Islet precursor cell (in vitro differentiated cells): ENCODE measurements at regions not wholly inside any gene's neighbourhood (a gene's known extent, or its start where the extent isn't known, plus 50 kb on each side); places are given as distances from the start of the nearest gene placed in this dataset.
A peak's percentile ranks its signal among the peaks of the same experiment; 100 is the strongest.
"Not testable (repeated sequence)": the region's sequence is repeated elsewhere in the genome, so short reads cannot be mapped to it uniquely, and the experiment has no call there.

Experiments
- DNase-seq: peaks from one replicate; pipeline ENCODE4 v3.0.0-alpha.2; 2018

DNA sequence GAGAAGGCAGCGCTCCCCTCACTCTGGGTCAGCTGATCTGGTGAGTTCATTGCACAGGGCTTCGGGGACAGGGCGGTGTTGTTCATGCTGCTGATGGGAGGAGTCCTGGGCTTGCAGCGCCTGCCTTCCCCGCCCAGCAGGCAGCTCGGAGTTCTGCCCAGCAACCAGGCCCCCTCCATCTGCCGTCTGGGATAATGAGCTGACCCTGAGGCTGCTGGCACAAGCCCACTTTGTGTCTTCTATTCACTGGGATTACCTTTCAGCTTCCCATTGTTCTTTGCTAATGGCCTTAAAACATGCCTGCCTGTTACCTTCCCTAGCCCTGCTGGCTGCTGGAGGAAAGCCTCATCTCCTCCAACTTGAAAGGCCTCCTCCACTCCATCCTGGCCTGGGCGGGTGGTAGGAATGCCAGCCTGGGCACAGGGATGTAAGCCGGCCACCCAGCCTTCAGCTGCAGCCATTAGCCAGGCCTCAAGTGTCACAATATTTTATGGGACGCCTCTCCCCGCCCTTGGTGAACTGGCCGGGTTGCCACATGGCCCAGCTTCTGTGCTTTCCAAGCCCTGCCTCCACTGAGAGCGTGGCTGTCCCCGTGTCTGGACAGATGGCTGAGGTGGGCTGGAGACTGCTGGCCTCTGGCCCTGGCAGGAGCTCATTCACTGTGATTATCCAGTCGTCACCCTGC, 70.4 kb downstream of the GADD45G start:
- DNase-seq: peak; percentile 92

GRCh38 chr9:89676281-89676680, 71.5 kb downstream of the GADD45G start:
- no peak for DNase-seq

GRCh38 chr9:89677702-89678395, 73.0 kb downstream of the GADD45G start:
- DNase-seq: no peak

- no peak for DNase-seq
Observed at GRCh38 chr9:89678396-89679015, 73.7 kb downstream of the GADD45G start.

DNA sequence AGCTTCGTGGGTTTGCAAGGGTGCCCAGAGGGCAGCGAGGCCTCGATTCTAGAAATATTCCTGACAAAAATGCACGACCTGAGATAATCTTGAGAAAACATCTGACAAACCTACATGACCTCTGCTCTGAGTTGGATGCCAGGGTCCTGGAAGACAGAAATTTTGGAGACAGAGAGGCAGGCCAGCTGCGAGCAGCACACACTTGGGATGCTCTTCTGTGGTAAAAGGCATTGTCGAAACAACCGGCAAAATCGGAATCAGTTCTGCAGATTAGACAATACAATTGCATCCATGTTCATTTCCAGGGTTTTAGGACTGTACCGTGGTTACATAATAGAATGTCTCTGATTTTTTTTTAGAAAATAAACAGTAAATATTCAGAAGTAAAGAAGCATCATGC, 74.2 kb downstream of the GADD45G start:
- no peak for DNase-seq

GRCh38 chr9:89679581-89679980, 74.8 kb downstream of the GADD45G start:
- DNase-seq: no peak

DNA sequence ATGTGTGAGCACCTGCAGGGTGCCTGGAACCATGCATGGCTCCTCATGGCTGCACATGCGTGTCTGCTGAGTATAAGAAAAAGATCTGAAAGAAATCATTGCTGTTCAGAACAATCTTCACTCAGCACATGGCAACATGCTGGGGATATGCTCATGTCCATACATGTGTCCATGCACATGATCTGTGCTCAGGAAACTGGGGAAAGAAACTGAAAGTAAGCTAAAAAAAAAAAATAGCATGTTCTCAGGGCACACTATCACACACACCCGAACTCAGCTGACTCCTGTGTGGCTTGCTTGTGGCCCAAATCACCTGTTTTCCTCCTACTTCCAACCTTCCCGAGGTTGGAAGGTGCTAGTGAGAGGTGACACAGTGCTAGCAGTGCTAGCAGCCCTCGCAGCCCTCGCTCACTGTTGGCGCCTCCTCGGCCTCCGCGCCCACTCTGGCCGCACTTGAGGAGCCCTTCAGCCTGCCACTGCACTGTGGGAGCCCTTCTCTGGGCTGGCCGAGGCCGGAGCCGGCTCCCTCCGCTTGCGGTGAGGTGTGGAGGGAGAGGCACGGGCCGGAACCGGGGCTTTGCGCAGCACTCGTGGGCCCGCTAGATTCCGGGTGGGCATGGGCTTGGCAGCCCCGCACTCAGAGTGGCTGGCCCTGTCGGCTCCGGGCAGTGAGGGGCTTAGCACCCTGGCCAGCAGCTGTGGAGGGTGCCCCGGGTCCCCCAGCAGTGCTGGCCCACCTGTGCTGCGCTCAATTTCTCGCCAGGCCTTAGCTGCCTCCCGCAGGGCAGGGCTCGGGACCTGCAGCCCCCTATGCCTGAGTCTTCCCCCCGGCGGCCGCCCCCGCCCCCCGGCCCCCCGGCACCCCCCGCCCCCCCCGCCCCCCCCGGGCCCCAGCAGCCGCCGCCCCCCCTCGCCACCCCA, 76.0 kb downstream of the GADD45G start:
- DNase-seq: no peak

- not testable (repeated sequence) for DNase-seq
Observed at GRCh38 chr9:89681468-89681859, 76.7 kb downstream of the GADD45G start.

DNA sequence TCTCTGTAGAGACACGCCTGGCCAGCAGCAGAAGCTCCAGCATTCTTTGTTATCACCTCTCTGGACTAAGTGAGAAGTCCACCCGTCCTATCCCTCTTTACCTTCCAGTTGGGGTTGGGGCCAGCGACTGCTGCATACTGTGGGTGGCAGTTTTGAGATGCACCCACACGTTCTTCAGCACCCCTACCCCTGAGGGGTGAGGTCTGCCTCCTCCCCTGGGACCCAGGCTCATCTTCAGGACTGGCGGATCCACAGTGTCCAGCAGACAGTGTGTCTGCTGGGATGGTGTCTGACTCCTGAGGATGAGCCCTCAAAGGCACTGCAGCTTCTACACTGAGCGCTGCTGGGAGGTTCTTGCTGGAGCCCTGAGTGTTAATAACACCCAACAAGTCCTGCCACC, 78.8 kb downstream of the GADD45G start:
- no peak for DNase-seq

DNA sequence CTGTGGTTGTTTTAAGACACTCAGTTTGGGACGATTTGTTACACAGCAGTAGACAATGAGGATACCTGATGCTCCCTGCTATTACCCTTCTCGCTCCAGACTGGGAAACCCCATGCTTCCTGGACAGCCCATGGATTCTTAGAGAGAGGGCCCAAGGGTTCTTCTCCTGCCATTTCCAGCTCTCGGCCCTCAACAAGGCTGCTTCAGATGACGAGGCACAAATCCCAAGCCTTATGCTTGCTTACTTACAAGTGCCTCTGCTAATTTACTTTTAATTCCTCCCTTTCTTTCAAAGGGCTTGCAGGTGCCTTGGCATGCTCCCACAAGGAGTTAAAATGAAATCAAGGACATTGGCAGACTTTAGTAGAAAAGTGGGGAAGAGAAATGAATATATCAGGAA, 79.4 kb downstream of the GADD45G start:
- no peak for DNase-seq

DNA sequence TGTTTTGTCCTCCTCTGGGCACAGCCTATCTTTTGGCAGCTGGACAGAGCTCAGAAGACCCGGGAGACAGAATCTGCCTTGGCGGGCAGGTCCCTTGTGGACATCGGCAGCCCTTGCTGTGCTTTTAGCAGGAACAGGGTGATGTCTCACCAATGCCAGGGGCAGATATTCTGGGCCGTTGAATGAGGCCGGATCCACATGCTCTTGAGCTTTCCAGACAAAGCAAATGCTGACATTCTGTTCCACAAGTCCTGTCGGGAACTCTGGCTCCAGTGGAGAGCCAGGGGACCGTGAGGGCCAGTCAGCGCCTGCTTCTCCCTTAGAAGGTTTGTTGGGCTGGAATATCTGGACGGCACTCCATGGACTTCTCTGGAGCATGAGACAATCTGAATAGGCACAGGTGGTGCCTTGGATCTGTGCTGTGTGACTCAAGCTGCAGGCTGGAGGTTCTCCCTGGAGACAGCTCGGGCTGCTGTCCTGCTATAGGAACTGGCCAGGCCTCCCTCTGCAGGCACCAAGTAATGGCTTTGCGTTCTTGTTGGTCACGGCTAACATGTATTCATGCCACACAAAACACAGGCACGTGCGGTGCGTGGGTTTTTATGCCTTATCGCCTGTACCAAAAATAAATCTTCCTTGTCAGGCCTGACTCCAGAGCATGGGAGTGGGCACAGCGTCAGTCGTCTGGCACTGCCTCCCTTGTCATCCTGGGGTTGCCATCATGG, 80.3 kb downstream of the GADD45G start:
- DNase-seq: no peak

DNA sequence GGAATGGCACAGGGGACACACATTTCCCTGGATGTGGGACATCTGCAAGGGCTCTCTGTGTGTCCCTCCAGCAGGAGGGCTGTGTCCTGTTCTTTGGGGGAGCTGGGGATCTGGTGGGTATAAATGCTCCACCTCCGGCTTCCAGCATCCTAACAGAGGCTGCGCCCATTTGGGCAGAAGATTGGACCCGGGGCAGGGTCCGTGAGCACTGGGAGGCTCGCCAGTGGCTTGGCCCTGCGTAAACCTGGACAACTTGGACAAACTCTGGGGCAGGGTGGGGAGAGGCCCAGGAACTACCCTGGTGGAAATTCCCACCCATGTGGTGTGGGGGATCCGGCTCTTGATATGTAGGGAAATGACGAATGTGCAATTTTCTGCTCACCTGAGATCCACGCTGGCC, 80.9 kb downstream of the GADD45G start:
- DNase-seq: no peak

DNA sequence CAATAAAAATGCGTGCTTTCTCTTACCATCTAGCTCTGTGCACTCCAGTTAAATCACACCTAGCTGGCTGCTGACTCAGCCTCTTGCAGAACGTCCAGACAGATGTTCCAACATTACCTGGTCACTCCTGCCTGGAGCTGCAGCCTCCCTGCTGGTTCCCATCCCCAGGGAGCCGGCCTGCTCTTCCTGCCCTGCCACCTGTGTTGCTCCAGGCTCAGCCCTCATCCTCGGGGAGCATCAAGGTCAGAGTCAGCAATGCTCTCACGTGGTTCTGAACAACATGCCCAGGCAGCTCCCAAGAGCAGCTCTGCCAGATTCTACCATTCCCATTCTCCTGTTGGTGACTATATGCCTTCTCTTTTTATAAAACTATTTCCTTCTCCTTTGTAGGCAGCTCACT, 81.3 kb downstream of the GADD45G start:
- peak; percentile 81 for DNase-seq

DNA sequence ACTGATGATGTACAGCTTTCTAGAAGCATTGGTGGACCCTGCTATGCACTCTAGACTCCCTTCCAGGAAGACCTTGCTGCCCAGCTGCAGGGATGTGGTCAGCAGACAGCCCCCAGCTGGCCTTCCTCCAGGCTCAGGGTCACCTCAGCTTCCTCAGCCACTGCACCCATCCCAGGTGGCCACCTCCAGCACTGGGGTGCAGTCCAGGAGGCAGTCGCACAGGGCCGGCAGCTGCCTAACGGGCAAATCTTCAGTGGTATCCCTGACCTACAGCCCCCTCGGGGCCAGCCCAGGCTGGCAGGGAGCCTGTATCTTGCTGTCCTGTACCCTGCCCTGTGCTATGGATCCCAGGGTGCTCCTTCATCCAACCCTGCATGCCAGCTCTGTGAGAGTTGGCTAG, 81.8 kb downstream of the GADD45G start:
- DNase-seq: no peak

- DNase-seq: no peak
Observed at GRCh38 chr9:89687188-89687587, 82.4 kb downstream of the GADD45G start.

- DNase-seq: no peak
Observed at GRCh38 chr9:89687848-89688247, 83.0 kb downstream of the GADD45G start.

GRCh38 chr9:89689321-89689720, 84.5 kb downstream of the GADD45G start:
- DNase-seq: not testable (repeated sequence)

- DNase-seq: no peak
Observed at GRCh38 chr9:89690334-89690912, 85.6 kb downstream of the GADD45G start.

DNA sequence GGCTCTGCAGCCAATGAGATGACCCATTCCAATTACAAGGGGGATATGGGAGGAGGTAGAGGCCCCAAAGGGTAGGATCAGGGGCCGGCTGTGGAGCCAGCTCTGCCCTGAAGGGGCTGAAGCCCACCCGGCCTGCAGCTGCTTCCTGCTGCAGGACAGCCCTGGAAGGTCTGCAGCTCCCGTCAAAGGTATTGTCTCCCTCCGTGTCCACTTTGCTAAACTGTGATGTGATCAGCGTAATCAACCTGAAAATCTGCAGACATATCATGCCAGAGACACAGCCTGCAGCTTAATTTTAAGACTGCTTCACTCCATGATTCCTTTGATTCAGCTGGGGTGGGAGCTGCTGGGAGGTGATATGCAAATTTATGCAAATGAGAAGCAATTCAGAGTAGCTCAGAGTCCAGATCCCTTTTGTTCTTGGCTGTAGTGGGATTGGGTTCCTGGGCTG, 90.7 kb downstream of the GADD45G start:
- no peak for DNase-seq

DNA sequence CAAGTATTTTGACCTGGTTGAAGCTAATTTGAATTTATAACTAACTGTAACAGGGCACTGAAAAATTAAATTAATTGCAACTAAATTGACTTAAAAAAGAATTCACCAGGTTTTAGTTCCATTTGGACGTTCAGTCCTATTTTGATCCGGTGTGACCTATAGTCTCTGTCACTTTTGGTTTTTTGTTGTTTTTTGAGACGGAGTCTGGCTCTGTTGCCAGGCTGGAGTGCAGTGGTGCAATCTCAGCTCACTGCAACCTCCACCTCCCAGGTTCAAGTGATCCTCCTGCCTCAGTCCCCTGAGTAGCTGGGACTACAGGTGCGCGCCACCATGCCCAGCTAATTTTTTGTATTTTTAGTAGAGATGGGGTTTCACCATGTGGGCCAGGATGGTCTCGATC, 91.2 kb downstream of the GADD45G start:
- not testable (repeated sequence) for DNase-seq

DNA sequence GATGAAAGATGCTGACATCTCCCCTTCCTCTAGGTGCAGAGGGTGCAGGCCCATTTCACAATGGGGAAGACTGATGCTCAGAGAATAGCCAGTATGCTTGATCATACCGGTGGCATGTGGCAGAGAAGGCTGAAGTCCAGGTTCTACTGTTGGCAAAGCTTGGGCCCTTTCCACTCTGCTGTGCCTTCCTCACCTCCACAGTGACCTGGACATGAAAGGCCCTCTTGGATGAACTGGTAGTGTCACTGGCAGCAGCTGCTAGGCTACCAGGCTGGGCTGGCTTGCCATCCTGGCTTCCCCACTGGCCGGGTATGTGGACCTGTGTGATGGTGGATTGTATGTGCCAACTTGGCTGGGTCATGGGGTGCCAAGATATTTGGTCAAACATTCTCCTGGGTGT, 92.0 kb downstream of the GADD45G start:
- DNase-seq: no peak

- no peak for DNase-seq
Observed at GRCh38 chr9:89697553-89697952, 92.7 kb downstream of the GADD45G start.
